ENCODE measurements at regions not wholly inside any gene's neighbourhood (a gene's known extent, or its start where the extent isn't known, plus 50 kb on each side); places are given as distances from the start of the nearest gene placed in this dataset.

DNA sequence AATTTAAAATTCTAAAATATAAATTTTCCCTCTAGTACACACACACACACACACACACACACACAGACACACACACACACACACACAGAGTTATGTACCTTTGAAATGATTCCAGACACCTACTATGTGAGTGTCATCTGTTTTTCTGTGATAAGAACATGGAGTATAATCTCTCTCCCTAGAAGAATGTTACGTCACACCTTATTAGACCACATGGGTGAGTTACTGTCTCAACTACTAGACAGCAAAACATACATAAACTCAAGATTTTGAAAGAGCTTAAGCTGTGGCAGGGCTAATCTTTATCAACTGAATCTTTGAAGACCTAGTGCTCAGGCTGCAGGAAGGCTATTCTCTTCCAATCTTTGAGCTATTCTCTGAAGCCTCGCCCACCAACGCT is 385.9 kb upstream of the BCHE start:
- no peak for TF ChIP-seq EZH2phosphoT487 (IDR thresholded peaks at IDR 0.05; ENCODE audit: borderline replicate concordance, low read length)
- no peak for TF ChIP-seq CTCF (conservative IDR thresholded peaks at IDR 0.05; ENCODE audit: low read depth, low read length)
- no peak for TF ChIP-seq EZH2 (IDR thresholded peaks at IDR 0.05; ENCODE audit: low read length, unreplicated experiment)
- Histone ChIP-seq H3K4me3 (ENCODE audit: low read length) (no peak overlapping the region), H3K79me2 (ENCODE audit: low read length) (no peaks in the 10 kb centered on the region), H3K27ac (ENCODE audit: low read length) (no peak overlapping the region), H3K9me2 (replicated peaks; ENCODE audit: low read length) (no peaks in the 10 kb centered on the region), H3F3A (ENCODE audit: low read length, unreplicated experiment) (no peaks in the 10 kb centered on the region), H4K20me1 (ENCODE audit: low read length) (no peaks in the 10 kb centered on the region), H3K36me3 (ENCODE audit: low read depth, low read length) (no peaks in the 10 kb centered on the region), H3K9me3 (ENCODE audit: low read length) (no peaks in the 10 kb centered on the region), H3K4me2 (ENCODE audit: low read length) (no peak overlapping the region), H2AFZ (ENCODE audit: low read length) (no peak overlapping the region), H3K9ac (ENCODE audit: low read length) (no peak overlapping the region), H3K27me3 (ENCODE audit: low read length) (no peaks in the 10 kb centered on the region), H3K4me1 (ENCODE audit: insufficient read depth, low read length) (no peaks in the 10 kb centered on the region)
- DNase-seq = no peak
- no TSS peak for BruUV-seq (replicated peaks)
- intact Hi-C loops (cut with micrococcal nuclease) = no loop called here
- ChIA-PET CTCF (no interaction called here), POLR2A (ENCODE audit: unreplicated experiment) (no interaction called here)
- no peak for ATAC-seq

DNA sequence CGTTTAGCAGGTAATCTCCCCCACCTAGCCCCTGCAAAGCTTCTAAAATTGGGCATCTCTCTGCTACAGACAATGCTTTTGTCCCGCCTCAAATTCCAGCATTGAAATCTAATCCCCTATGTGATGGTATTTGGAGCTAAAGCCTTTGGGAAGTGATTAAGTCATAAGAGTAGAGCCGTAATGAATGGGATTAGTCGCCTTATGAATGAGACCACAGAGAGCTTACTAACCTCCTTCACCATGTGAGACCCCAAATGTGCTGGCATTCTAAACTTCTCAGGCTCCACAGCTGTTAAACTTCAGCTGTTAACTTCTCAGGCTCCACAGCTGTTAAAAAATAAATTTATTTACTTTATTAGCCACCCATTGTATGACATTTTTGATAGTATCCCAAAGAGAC is 374.2 kb upstream of the BCHE start:
- Histone ChIP-seq H4K20me1 (ENCODE audit: low read length) (no peaks in the 10 kb centered on the region), H3K9ac (ENCODE audit: low read length) (no peak overlapping the region), H3K4me2 (ENCODE audit: low read length) (no peak overlapping the region), H3K9me2 (replicated peaks; ENCODE audit: low read length) (no peaks in the 10 kb centered on the region), H2AFZ (ENCODE audit: low read length) (no peak overlapping the region), H3K9me3 (ENCODE audit: low read length) (no peaks in the 10 kb centered on the region), H3K36me3 (ENCODE audit: low read depth, low read length) (no peaks in the 10 kb centered on the region), H3K4me3 (ENCODE audit: low read length) (no peak overlapping the region), H3K4me1 (ENCODE audit: insufficient read depth, low read length) (no peaks in the 10 kb centered on the region), H3K79me2 (ENCODE audit: low read length) (no peaks in the 10 kb centered on the region), H3K27me3 (ENCODE audit: low read length) (no peaks in the 10 kb centered on the region), H3K27ac (ENCODE audit: low read length) (no peak overlapping the region), H3F3A (ENCODE audit: low read length, unreplicated experiment) (no peaks in the 10 kb centered on the region)
- ChIA-PET POLR2A (ENCODE audit: unreplicated experiment) (no interaction called here), CTCF (no interaction called here)
- ATAC-seq (no peak), DNase-seq (no peak)
- intact Hi-C loops (cut with micrococcal nuclease) = no loop called here
- TF ChIP-seq EZH2 (IDR thresholded peaks at IDR 0.05; ENCODE audit: low read length, unreplicated experiment) (no peak), EZH2phosphoT487 (IDR thresholded peaks at IDR 0.05; ENCODE audit: borderline replicate concordance, low read length) (no peak), CTCF (conservative IDR thresholded peaks at IDR 0.05; ENCODE audit: low read depth, low read length) (no peak)
- BruUV-seq (replicated peaks) = no TSS peak

- H3K79me2 ChIP-seq (ENCODE audit: low read length) = no peaks in the 10 kb centered on the region
- no peak overlapping the region for H3K4me3 ChIP-seq (ENCODE audit: low read length)
- CTCF ChIA-PET = no interaction called here
- TF ChIP-seq CTCF (conservative IDR thresholded peaks at IDR 0.05; ENCODE audit: low read depth, low read length) = no peak
- no peak for TF ChIP-seq EZH2 (IDR thresholded peaks at IDR 0.05; ENCODE audit: low read length, unreplicated experiment)
- TF ChIP-seq EZH2phosphoT487 (IDR thresholded peaks at IDR 0.05; ENCODE audit: borderline replicate concordance, low read length) = no peak
- no peaks in the 10 kb centered on the region for H3K9me3 ChIP-seq (ENCODE audit: low read length)
- H3K4me2 ChIP-seq (ENCODE audit: low read length) = no peak overlapping the region
- no peaks in the 10 kb centered on the region for H3K36me3 ChIP-seq (ENCODE audit: low read depth, low read length)
- H3K4me1 ChIP-seq (ENCODE audit: insufficient read depth, low read length) = no peaks in the 10 kb centered on the region
- H3K27me3 ChIP-seq (ENCODE audit: low read length) = no peaks in the 10 kb centered on the region
- DNase-seq = no peak
- POLR2A ChIA-PET (ENCODE audit: unreplicated experiment) = no interaction called here
- ATAC-seq = no peak
- intact Hi-C loops (cut with micrococcal nuclease) = no loop called here
- no peaks in the 10 kb centered on the region for H3K9me2 ChIP-seq (replicated peaks; ENCODE audit: low read length)
- H3F3A ChIP-seq (ENCODE audit: low read length, unreplicated experiment) = no peaks in the 10 kb centered on the region
- H3K27ac ChIP-seq (ENCODE audit: low read length) = no peak overlapping the region
- no TSS peak for BruUV-seq (replicated peaks)
- no peak overlapping the region for H2AFZ ChIP-seq (ENCODE audit: low read length)
- no peaks in the 10 kb centered on the region for H4K20me1 ChIP-seq (ENCODE audit: low read length)
- H3K9ac ChIP-seq (ENCODE audit: low read length) = no peak overlapping the region
Measured at GRCh38 chr3:166209701-166210100, 372.5 kb upstream of the BCHE start.
